AG04449 (cell line): ENCODE measurements at regions not wholly inside any gene's neighbourhood (a gene's known extent, or its start where the extent isn't known, plus 50 kb on each side); places are given as distances from the start of the nearest gene placed in this dataset.
"Not testable (repeated sequence)": the region's sequence is repeated elsewhere in the genome, so short reads cannot be mapped to it uniquely, and the experiment has no call there.

Source experiments
- CTCF ChIA-PET: fragments of 350-600 bp; formaldehyde crosslinking; extraction: SDS; loops from one replicate; lab custom pipeline; 2021; ENCODE audit warnings: antibody characterized with exemption; lab: Yijun Ruan, JAX
- POLR2A ChIA-PET: fragments of 400-600, 350-600 bp; formaldehyde crosslinking; extraction: SDS; loops from one replicate; lab custom pipeline; 2020; ENCODE audit warnings: antibody characterized with exemption, inconsistent platforms; lab: Yijun Ruan, JAX
- DNase-seq: peaks from one replicate; pipeline ENCODE4 v3.0.0-alpha.2; 2010; ENCODE audit warnings: low read depth, low spot score
- H3K4me3 ChIP-seq: 2 replicates; pipeline ENCODE4 v1.5.1; 2011; ENCODE audit warnings: low read depth, mild to moderate bottlenecking, control low read depth, low read length
- CTCF ChIP-seq: IDR thresholded peaks from one replicate; pipeline ENCODE4 v1.5.1; 2011; ENCODE audit warnings: mild to moderate bottlenecking, moderate library complexity, low read length, control low read depth, inconsistent platforms; ENCODE audit not compliant: insufficient read depth; ENCODE audit errors: missing control alignments

GRCh38 chr5:9815051-9815450 lies 184.9 kb upstream of the TAS2R1 start:
- ChIA-PET POLR2A (no interaction called here), CTCF (no interaction called here)
- no peak for TF ChIP-seq CTCF
- DNase-seq: no peak
- no peak overlapping the region for H3K4me3 ChIP-seq

GRCh38 chr5:9813305-9813704 lies 183.2 kb upstream of the TAS2R1 start:
- POLR2A ChIA-PET: no interaction called here

GRCh38 chr5:9807366-9807765 lies 177.2 kb upstream of the TAS2R1 start:
- H3K4me3 ChIP-seq, CTCF ChIA-PET, POLR2A ChIA-PET, DNase-seq: not testable (repeated sequence)

More at GRCh38 chr5:9813305-9813704, 183.2 kb upstream of the TAS2R1 start:
- DNase-seq: no peak
- H3K4me3 ChIP-seq: no peak overlapping the region
- no peak for TF ChIP-seq CTCF
- CTCF ChIA-PET: no interaction called here

GRCh38 chr5:9801908-9802307 lies 171.8 kb upstream of the TAS2R1 start:
- POLR2A ChIA-PET: no interaction called here
- no peak for TF ChIP-seq CTCF
- CTCF ChIA-PET: interaction anchor here (1.6 kb wide), 1 partner anchor 13 kb away, joined by 3 read pairs; no protein-coding TSS in a partner anchor
- DNase-seq: no peak
- H3K4me3 ChIP-seq: no peak overlapping the region

GRCh38 chr5:9799606-9800005 lies 169.5 kb upstream of the TAS2R1 start:
- no peak overlapping the region for H3K4me3 ChIP-seq
- POLR2A ChIA-PET: no interaction called here
- TF ChIP-seq CTCF: no peak
- no peak for DNase-seq
- CTCF ChIA-PET: no interaction called here

- CTCF ChIA-PET: no interaction called here
- TF ChIP-seq CTCF: no peak
- no peak for DNase-seq
- H3K4me3 ChIP-seq: no peak overlapping the region
- POLR2A ChIA-PET: no interaction called here
Measured at GRCh38 chr5:9790276-9790675, 160.1 kb upstream of the TAS2R1 start.

GRCh38 chr5:9789777-9790176 lies 159.6 kb upstream of the TAS2R1 start:
- H3K4me3 ChIP-seq: no peak overlapping the region

More at GRCh38 chr5:9789777-9790176, 159.6 kb upstream of the TAS2R1 start:
- POLR2A ChIA-PET: no interaction called here
- no peak for DNase-seq
- CTCF ChIA-PET: interaction anchor here (1.7 kb wide), 1 partner anchor 344 kb away, joined by 3 read pairs; no protein-coding TSS in a partner anchor
- TF ChIP-seq CTCF: no peak
